SK-N-SH (cell line): ENCODE measurements at regions not wholly inside any gene's neighbourhood (a gene's known extent, or its start where the extent isn't known, plus 50 kb on each side); places are given as distances from the start of the nearest gene placed in this dataset.
"Not testable (repeated sequence)": the region's sequence is repeated elsewhere in the genome, so short reads cannot be mapped to it uniquely, and the experiment has no call there.

ENCODE experiments used
- CTCF ChIA-PET: fragments of 300-600, 350-600 bp; formaldehyde crosslinking; extraction: SDS; loops from one replicate; lab custom pipeline; 2021; lab: Yijun Ruan, JAX
- POLR2A ChIA-PET: fragments of 350-600 bp; sonication (Branson Sonifier 250); formaldehyde crosslinking; extraction: SDS; loops from one replicate; lab custom pipeline; 2020; ENCODE audit warnings: antibody characterized with exemption, inconsistent platforms; lab: Yijun Ruan, JAX
- DNase-seq: peaks from one replicate; pipeline ENCODE4 v3.0.0; 2012
- H2AFZ ChIP-seq: fragments of 200-600 bp; sonication (generic); 2 replicates; pipeline ENCODE4 v1.8.1; 2016; ENCODE audit warnings: antibody characterized with exemption, mild to moderate bottlenecking, low read depth
- H3F3A ChIP-seq: fragments of 200-600 bp; sonication (generic); replicated peaks from 2 replicates; pipeline ENCODE3; 2016; ENCODE audit warnings: antibody characterized with exemption, mild to moderate bottlenecking; ENCODE audit not compliant: insufficient read depth
- H3K27ac ChIP-seq, 2 experiments: fragments of 200-500 bp in 1 of 2; fragments of 200-600 bp in 1 of 2; sonication (Bioruptor generic) in 1 of 2; sonication (generic), shearing (Covaris generic) in 1 of 2; 2 replicates each; pipeline versions ENCODE4 v1.5.1 to v1.6.1; 2014 to 2016; ENCODE audit warnings: low read depth in 2 of 2, inconsistent platforms in 1 of 2, low read length in 1 of 2, mild to moderate bottlenecking in 1 of 2, mixed read lengths in 1 of 2
- H3K27me3 ChIP-seq: fragments of 200-600 bp; sonication (generic), shearing (Covaris generic); 2 replicates; pipeline ENCODE4 v1.6.1; 2016; ENCODE audit warnings: mixed run types; ENCODE audit not compliant: insufficient read depth
- H3K36me3 ChIP-seq, 2 experiments: fragments of 200-500 bp in 1 of 2; fragments of 200-600 bp in 1 of 2; sonication (Bioruptor generic) in 1 of 2; sonication (generic) in 1 of 2; replicated peaks in 1 of 2; 2 replicates each; pipeline versions ENCODE3 to v1.5.1; 2014 to 2016; ENCODE audit warnings: low read length in 1 of 2, mild to moderate bottlenecking in 1 of 2; ENCODE audit not compliant: insufficient read depth in 2 of 2, control insufficient read depth in 1 of 2
- H3K4me1 ChIP-seq, 2 experiments: fragments of 200-500 bp in 1 of 2; fragments of 200-600 bp in 1 of 2; sonication (Bioruptor generic) in 1 of 2; sonication (generic), shearing (Covaris generic) in 1 of 2; 2 replicates each; pipeline versions ENCODE4 v1.5.1 to v1.6.1; 2014 to 2016; ENCODE audit warnings: low read depth in 1 of 2, low read length in 1 of 2, mixed run types in 1 of 2; ENCODE audit not compliant: insufficient read depth in 2 of 2, control insufficient read depth in 1 of 2
- H3K4me2 ChIP-seq: fragments of 200-600 bp; sonication (generic), shearing (Covaris generic); 2 replicates; pipeline ENCODE4 v1.6.1; 2017; ENCODE audit warnings: mixed run types
- H3K4me3 ChIP-seq, 2 experiments: fragments of 200-500 bp in 1 of 2; fragments of 200-600 bp in 1 of 2; sonication (Bioruptor generic) in 1 of 2; sonication (generic), shearing (Covaris generic) in 1 of 2; 2 replicates each; pipeline versions ENCODE4 v1.5.1 to v1.8.1; 2014 to 2016; ENCODE audit warnings: low read depth in 2 of 2, inconsistent platforms in 1 of 2, low read length in 1 of 2, mild to moderate bottlenecking in 1 of 2, mixed read lengths in 1 of 2, moderate library complexity in 1 of 2
- H3K79me2 ChIP-seq: fragments of 200-600 bp; sonication (generic); 2 replicates; pipeline ENCODE4 v1.8.1; 2017; ENCODE audit warnings: mild to moderate bottlenecking; ENCODE audit not compliant: insufficient read depth
- H3K9ac ChIP-seq: fragments of 200-600 bp; sonication (generic); 2 replicates; pipeline ENCODE4 v1.6.1; 2017; ENCODE audit warnings: mixed run types
- H3K9me2 ChIP-seq: fragments of 200-600 bp; sonication (generic); 2 replicates; pipeline ENCODE4 v1.6.1; 2017; ENCODE audit warnings: mixed run types
- H3K9me3 ChIP-seq: fragments of 200-600 bp; sonication (generic); 2 replicates; pipeline ENCODE4 v1.6.1; 2017; ENCODE audit warnings: mixed run types, mild to moderate bottlenecking, moderate library complexity
- H4K20me1 ChIP-seq: fragments of 200-600 bp; sonication (generic); 2 replicates; pipeline ENCODE4 v1.6.1; 2017; ENCODE audit warnings: mild to moderate bottlenecking, mixed run types; ENCODE audit not compliant: insufficient read depth
- CTCF ChIP-seq: fragments of 200-600 bp; sonication (generic); IDR thresholded peaks from 2 replicates; pipeline ENCODE4 v1.6.1; 2017; ENCODE audit warnings: antibody characterized with exemption, mild to moderate bottlenecking, moderate library complexity
- EZH2phosphoT487 ChIP-seq: fragments of 200-600 bp; sonication (generic); IDR thresholded peaks from 2 replicates; pipeline ENCODE4 v1.6.1; 2017; ENCODE audit warnings: low read depth, mixed run types, mild to moderate bottlenecking, antibody characterized with exemption, moderate library complexity, borderline replicate concordance
- GATA2 ChIP-seq: sonication (generic); formaldehyde crosslinking; IDR thresholded peaks from 2 replicates; pipeline ENCODE4 v1.5.0; 2020; ENCODE audit warnings: mild to moderate bottlenecking, missing genetic modification reagents
- JUND ChIP-seq: IDR thresholded peaks from 2 replicates; pipeline ENCODE4 v1.4.0; 2012
- MXI1 ChIP-seq: IDR thresholded peaks from 2 replicates; pipeline ENCODE4 v1.6.1; 2012; ENCODE audit warnings: mild to moderate bottlenecking, low read depth, low read length, improper control_type of control experiment
- NFIC ChIP-seq: IDR thresholded peaks from 2 replicates; pipeline ENCODE4 v1.4.0; 2012; ENCODE audit warnings: borderline replicate concordance
- NRF1 ChIP-seq: IDR thresholded peaks from 2 replicates; pipeline ENCODE4 v1.6.1; 2012; ENCODE audit warnings: low read depth, mild to moderate bottlenecking, low read length
- RAD21 ChIP-seq: IDR thresholded peaks from 2 replicates; pipeline ENCODE4 v1.6.1; 2012; ENCODE audit warnings: mild to moderate bottlenecking, low read length
- REST ChIP-seq: IDR thresholded peaks from 2 replicates; pipeline ENCODE4 v1.6.1; 2012; ENCODE audit warnings: mild to moderate bottlenecking, low read depth, low read length, moderate library complexity
- SMC3 ChIP-seq: IDR thresholded peaks from 2 replicates; pipeline ENCODE4 v1.6.1; 2012; ENCODE audit warnings: low read depth, low read length, improper control_type of control experiment
- WGBS: methylation state at CpG from one replicate; pipeline ENCODE4 v1.1.6; 2017; ENCODE audit warnings: low lambda C conversion rate; 5-methylcytosine and 5-hydroxymethylcytosine counted together
- TF ChIP-seq, protein P1 (sequence below): IDR thresholded peaks from 2 replicates; pipeline ENCODE4 v1.4.0; 2012; ENCODE audit warnings: low read depth, borderline replicate concordance
- TF ChIP-seq, protein P2 (sequence below): fragments of 150-350 bp; IDR thresholded peaks from 2 replicates; pipeline ENCODE4 v1.6.1; 2017; ENCODE audit warnings: antibody characterized with exemption, low read length, low read depth, borderline replicate concordance
- TF ChIP-seq, protein P3 (sequence below): IDR thresholded peaks from 2 replicates; pipeline ENCODE4 v1.4.0; 2012; ENCODE audit warnings: low read depth, borderline replicate concordance

DNA sequence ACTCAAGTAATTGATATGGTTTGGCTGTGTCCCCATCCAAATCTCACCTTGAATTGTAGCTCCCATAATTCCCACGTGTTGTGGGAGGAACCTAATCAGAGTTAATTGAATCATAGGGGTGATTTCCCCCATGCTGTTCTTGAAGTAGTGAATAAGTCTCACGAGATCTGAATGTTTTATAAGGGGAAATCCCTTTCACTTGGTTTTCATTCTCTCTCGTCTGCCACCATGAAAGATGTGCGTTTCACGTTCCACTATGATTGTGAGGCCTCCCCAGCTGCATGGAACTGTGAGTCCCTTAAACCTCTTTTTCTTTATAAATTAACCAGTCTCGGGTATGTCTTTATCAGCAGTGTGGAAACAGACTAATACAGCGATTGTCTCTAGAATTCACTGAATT lies 135.4 kb downstream of the BACH1 start:
- ChIA-PET CTCF (no interaction called here), POLR2A (no interaction called here)
- H3K4me1 ChIP-seq, result no peaks in the 10 kb centered on the region
- no peaks in the 10 kb centered on the region for H3K36me3 ChIP-seq
- H3F3A ChIP-seq, result no peaks in the 10 kb centered on the region
- no peak overlapping the region for H2AFZ ChIP-seq
- no peak overlapping the region for H3K4me3 ChIP-seq
- no peak overlapping the region for H3K4me2 ChIP-seq
- no peaks in the 10 kb centered on the region for H4K20me1 ChIP-seq
- no peak overlapping the region for H3K27ac ChIP-seq
- 0 out of 2 replicates have a peak, but pooled peaks cover 3% of the 10 kb centered on the region for H3K9me2 ChIP-seq
- WGBS, result 90% methylated on average over 7 of the region's 7 CpGs
- H3K9ac ChIP-seq, result no peak overlapping the region
- DNase-seq, result no peak
- H3K9me3 ChIP-seq, result no peaks in the 10 kb centered on the region
- H3K27me3 ChIP-seq, result no peaks in the 10 kb centered on the region
- H3K79me2 ChIP-seq, result no peaks in the 10 kb centered on the region
- TF ChIP-seq SMC3, result no peak
- TF ChIP-seq, protein P1, sequence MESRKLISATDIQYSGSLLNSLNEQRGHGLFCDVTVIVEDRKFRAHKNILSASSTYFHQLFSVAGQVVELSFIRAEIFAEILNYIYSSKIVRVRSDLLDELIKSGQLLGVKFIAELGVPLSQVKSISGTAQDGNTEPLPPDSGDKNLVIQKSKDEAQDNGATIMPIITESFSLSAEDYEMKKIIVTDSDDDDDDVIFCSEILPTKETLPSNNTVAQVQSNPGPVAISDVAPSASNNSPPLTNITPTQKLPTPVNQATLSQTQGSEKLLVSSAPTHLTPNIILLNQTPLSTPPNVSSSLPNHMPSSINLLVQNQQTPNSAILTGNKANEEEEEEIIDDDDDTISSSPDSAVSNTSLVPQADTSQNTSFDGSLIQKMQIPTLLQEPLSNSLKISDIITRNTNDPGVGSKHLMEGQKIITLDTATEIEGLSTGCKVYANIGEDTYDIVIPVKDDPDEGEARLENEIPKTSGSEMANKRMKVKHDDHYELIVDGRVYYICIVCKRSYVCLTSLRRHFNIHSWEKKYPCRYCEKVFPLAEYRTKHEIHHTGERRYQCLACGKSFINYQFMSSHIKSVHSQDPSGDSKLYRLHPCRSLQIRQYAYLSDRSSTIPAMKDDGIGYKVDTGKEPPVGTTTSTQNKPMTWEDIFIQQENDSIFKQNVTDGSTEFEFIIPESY, result no peak
- TF ChIP-seq, protein P2, sequence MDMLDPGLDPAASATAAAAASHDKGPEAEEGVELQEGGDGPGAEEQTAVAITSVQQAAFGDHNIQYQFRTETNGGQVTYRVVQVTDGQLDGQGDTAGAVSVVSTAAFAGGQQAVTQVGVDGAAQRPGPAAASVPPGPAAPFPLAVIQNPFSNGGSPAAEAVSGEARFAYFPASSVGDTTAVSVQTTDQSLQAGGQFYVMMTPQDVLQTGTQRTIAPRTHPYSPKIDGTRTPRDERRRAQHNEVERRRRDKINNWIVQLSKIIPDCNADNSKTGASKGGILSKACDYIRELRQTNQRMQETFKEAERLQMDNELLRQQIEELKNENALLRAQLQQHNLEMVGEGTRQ, result no peak
- TF ChIP-seq MXI1, result no peak
- TF ChIP-seq NFIC, result no peak

DNA sequence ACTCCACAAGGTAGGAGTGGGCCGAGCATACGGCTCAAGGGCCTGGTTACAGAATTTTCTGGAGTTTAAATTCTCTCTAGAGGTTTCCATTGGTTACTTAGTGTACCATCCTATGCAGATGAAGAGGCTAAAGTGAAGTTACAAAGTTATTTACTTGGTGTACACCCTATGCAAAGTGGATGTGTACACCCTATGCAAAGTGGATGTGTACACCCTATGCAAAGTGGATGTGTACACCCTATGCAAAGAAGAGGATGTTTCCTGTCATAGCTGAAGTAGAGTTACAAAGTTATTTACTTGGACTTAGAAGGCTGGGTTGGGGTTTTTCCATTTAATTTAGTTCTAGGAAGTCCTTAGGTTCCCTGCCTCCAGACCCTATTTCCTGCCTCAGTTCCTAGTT lies 136.3 kb downstream of the BACH1 start:
- DNase-seq, H3K27me3 ChIP-seq, H3K9me2 ChIP-seq, H3K4me3 ChIP-seq, H4K20me1 ChIP-seq, H3K9ac ChIP-seq, H3K27ac ChIP-seq, CTCF ChIA-PET, H3F3A ChIP-seq, H3K4me1 ChIP-seq, POLR2A ChIA-PET, H2AFZ ChIP-seq, H3K36me3 ChIP-seq, H3K4me2 ChIP-seq, H3K9me3 ChIP-seq, H3K79me2 ChIP-seq: not testable (repeated sequence)
- WGBS, result 95% methylated on average over 2 of the region's 2 CpGs

GRCh38 chr21:29436143-29436542 lies 137.4 kb downstream of the BACH1 start:
- Histone ChIP-seq H3K79me2 (no peaks in the 10 kb centered on the region), H4K20me1 (no peaks in the 10 kb centered on the region), H3K9me3 (no peaks in the 10 kb centered on the region; the same call in 1 of the 2 replicates), H3F3A (peaks cover 5% of the 10 kb centered on the region), H3K9me2 (0 out of 2 replicates have a peak, but pooled peaks cover 3% of the 10 kb centered on the region), H3K9ac (no peak overlapping the region), H3K4me2 (no peak overlapping the region), H3K27me3 (no peaks in the 10 kb centered on the region), H3K4me3 (no peak overlapping the region), H3K4me1 (no peaks in the 10 kb centered on the region), H2AFZ (no peak overlapping the region), H3K36me3 (no peaks in the 10 kb centered on the region), H3K27ac (no peak overlapping the region)
- ChIA-PET POLR2A (no interaction called here), CTCF (no interaction called here)
- DNase-seq, result no peak
- 97% methylated on average over 4 of the region's 5 CpGs for WGBS
- TF ChIP-seq RAD21, result no peak
- no peak for TF ChIP-seq EZH2phosphoT487
- no peak for TF ChIP-seq JUND
- TF ChIP-seq NRF1, result no peak
- no peak for TF ChIP-seq GATA2 (CRISPR knock-in tag)
- no peak for TF ChIP-seq REST
- TF ChIP-seq CTCF, result no peak
- TF ChIP-seq, protein P3, sequence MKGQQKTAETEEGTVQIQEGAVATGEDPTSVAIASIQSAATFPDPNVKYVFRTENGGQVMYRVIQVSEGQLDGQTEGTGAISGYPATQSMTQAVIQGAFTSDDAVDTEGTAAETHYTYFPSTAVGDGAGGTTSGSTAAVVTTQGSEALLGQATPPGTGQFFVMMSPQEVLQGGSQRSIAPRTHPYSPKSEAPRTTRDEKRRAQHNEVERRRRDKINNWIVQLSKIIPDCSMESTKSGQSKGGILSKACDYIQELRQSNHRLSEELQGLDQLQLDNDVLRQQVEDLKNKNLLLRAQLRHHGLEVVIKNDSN, result no peak
